ENCODE measurements at regions not wholly inside any gene's neighbourhood (a gene's known extent, or its start where the extent isn't known, plus 50 kb on each side); places are given as distances from the start of the nearest gene placed in this dataset.

GRCh38 chrX:94430091-94430490 is 756.1 kb downstream of the FAM133A start:
- Histone ChIP-seq H3K9ac (no peak overlapping the region), H3K4me2 (no peak overlapping the region), H3K9me3 (ENCODE audit: low read depth) (no peaks in the 10 kb centered on the region), H3F3A (ENCODE audit: low read depth) (no peaks in the 10 kb centered on the region), H3K27me3 (no peaks in the 10 kb centered on the region), H4K20me1 (ENCODE audit: low read depth) (no peaks in the 10 kb centered on the region), H3K79me2 (ENCODE audit: low read depth) (no peaks in the 10 kb centered on the region), H3K4me1 (no peaks in the 10 kb centered on the region), H3K27ac (no peak overlapping the region), H2AFZ (replicated peaks) (no peak overlapping the region), H3K36me3 (no peaks in the 10 kb centered on the region), H3K4me3 (no peak overlapping the region)
- Mint-ChIP-seq H3K4me1 (no peaks in the 10 kb centered on the region), H3K9me3 (no peaks in the 10 kb centered on the region), H3K27ac (no peak overlapping the region), H3K27me3 (ENCODE audit: insufficient read depth, low read depth) (no peaks in the 10 kb centered on the region), H3K4me3 (no peak overlapping the region), H3K36me3 (no peaks in the 10 kb centered on the region)
- TF ChIP-seq CTCF (IDR thresholded peaks at IDR 0.05), result no peak
- TF ChIP-seq EZH2phosphoT487 (IDR thresholded peaks at IDR 0.05), result no peak
- TF ChIP-seq EZH2 (IDR thresholded peaks at IDR 0.05), result no peak
- no peak for DNase-seq (ENCODE audit: low spot score)

GRCh38 chrX:94435799-94436198 is 761.8 kb downstream of the FAM133A start:
- no peaks in the 10 kb centered on the region for H3K9me3 ChIP-seq (ENCODE audit: low read depth)
- H3K36me3 ChIP-seq, result no peaks in the 10 kb centered on the region
- TF ChIP-seq EZH2 (IDR thresholded peaks at IDR 0.05) (no peak), CTCF (IDR thresholded peaks at IDR 0.05) (no peak), EZH2phosphoT487 (IDR thresholded peaks at IDR 0.05) (no peak)
- no peaks in the 10 kb centered on the region for H3K79me2 ChIP-seq (ENCODE audit: low read depth)
- Mint-ChIP-seq H3K9me3 (peaks cover 2% of the 10 kb centered on the region), H3K4me1 (no peaks in the 10 kb centered on the region), H3K4me3 (no peak overlapping the region), H3K36me3 (no peaks in the 10 kb centered on the region), H3K27ac (no peak overlapping the region), H3K27me3 (ENCODE audit: insufficient read depth, low read depth) (no peaks in the 10 kb centered on the region)
- no peaks in the 10 kb centered on the region for H3K4me1 ChIP-seq
- no peak overlapping the region for H2AFZ ChIP-seq (replicated peaks)
- H3F3A ChIP-seq (ENCODE audit: low read depth), result no peaks in the 10 kb centered on the region
- no peaks in the 10 kb centered on the region for H3K27me3 ChIP-seq
- H3K27ac ChIP-seq, result no peak overlapping the region
- no peak for DNase-seq (ENCODE audit: low spot score)
- no peak overlapping the region for H3K9ac ChIP-seq
- H4K20me1 ChIP-seq (ENCODE audit: low read depth), result no peaks in the 10 kb centered on the region
- H3K4me3 ChIP-seq, result no peak overlapping the region
- no peak overlapping the region for H3K4me2 ChIP-seq

GRCh38 chrX:94454159-94454558 is 780.2 kb downstream of the FAM133A start:
- H3K4me1 Mint-ChIP-seq, result peaks cover 2% of the 10 kb centered on the region
- Histone ChIP-seq H2AFZ (replicated peaks) (no peak overlapping the region), H4K20me1 (ENCODE audit: low read depth) (no peaks in the 10 kb centered on the region), H3K9me3 (ENCODE audit: low read depth) (no peaks in the 10 kb centered on the region), H3K27ac (peak overlapping the region; percentile 64), H3K36me3 (no peaks in the 10 kb centered on the region), H3K4me3 (no peak overlapping the region), H3F3A (ENCODE audit: low read depth) (peaks cover 16% of the 10 kb centered on the region), H3K4me2 (peak overlapping the region; percentile 62), H3K4me1 (peaks cover 23% of the 10 kb centered on the region), H3K9ac (no peak overlapping the region), H3K79me2 (ENCODE audit: low read depth) (no peaks in the 10 kb centered on the region), H3K27me3 (no peaks in the 10 kb centered on the region)
- H3K9me3 Mint-ChIP-seq, result no peaks in the 10 kb centered on the region
- H3K27ac Mint-ChIP-seq, result no peak overlapping the region
- H3K4me3 Mint-ChIP-seq, result no peak overlapping the region
- peak; percentile 6 for DNase-seq (ENCODE audit: low spot score)
- H3K36me3 Mint-ChIP-seq, result no peaks in the 10 kb centered on the region
- TF ChIP-seq EZH2phosphoT487 (IDR thresholded peaks at IDR 0.05) (no peak), CTCF (IDR thresholded peaks at IDR 0.05) (no peak), EZH2 (IDR thresholded peaks at IDR 0.05) (no peak)
- no peaks in the 10 kb centered on the region for H3K27me3 Mint-ChIP-seq (ENCODE audit: insufficient read depth, low read depth)

All from neural progenitor cell (in vitro differentiated cells).